ENCODE measurements at regions not wholly inside any gene's neighbourhood (a gene's known extent, or its start where the extent isn't known, plus 50 kb on each side); places are given as distances from the start of the nearest gene placed in this dataset.

DNA sequence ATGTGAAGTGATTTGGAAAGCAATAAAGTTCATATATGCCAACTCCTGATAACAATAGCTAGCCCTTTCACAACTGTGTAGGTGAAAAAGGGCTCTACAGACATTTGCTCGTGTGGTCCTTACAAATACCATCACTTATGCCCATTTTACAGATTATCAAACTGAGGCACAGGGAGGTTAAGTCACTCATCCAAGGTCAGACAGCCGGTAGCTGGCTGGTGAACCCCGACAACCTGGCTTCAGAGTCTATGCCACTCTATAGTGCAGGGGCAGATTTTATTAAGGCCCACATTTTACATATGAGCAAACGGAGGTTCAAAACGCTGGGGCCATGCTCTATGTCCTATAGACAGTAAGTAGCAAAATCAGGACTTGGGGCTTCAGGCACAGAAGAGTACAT is 280.5 kb downstream of the RRAGC start:
- no peak for ATAC-seq (replicated peaks in 1 of 2)
- H3K27ac Mint-ChIP-seq, result no peak overlapping the region
- peaks cover 28% of the 10 kb centered on the region for H3K27me3 Mint-ChIP-seq (ENCODE audit: low read depth)
- DNase-seq, result no peak
- H3K4me3 Mint-ChIP-seq, result no peak overlapping the region
- H3K9me3 Mint-ChIP-seq, result no peaks in the 10 kb centered on the region
- H3K36me3 Mint-ChIP-seq (ENCODE audit: insufficient read depth in 2 of 2), result no peaks in the 10 kb centered on the region
- peaks cover 10% of the 10 kb centered on the region for H3K4me1 Mint-ChIP-seq (ENCODE audit: low read depth)

DNA sequence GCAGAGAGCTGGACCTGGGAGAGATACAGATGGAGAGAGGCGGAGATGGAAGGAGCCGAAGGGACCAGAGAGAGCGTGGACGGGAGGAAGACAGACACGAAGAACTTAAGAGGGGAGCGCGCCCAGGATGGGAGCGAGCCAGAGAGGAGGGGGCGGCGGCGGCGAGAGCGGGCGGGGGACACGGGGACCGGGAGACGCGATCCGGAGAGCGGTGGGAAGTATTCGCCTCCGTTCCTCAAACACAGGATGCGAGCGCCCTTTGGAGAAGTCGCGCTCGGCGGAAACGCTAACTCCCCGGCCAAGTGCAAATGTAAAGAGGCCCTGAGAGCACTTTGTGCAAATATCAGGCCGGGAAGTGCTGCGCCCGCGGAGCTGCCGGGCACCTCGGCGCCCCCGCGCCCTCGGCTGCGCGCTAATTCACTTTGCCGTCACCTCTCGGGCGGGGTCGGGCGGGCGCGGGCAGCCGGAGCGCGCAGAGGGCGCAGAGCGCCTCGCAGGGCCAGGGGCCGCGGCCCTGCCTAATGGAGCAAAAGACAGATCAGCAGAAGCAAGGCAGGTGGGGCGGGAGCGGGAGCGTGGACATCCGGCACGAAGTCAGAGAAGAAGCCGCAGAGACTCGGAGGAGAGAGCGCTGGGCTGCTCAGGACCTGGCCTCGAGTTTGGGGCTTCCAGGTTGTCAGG is 281.2 kb downstream of the RRAGC start:
- ATAC-seq (replicated peaks in 1 of 2) (peak in 1 of 2 donors; percentile 34), DNase-seq (no peak)
- no peaks in the 10 kb centered on the region for H3K36me3 Mint-ChIP-seq (ENCODE audit: insufficient read depth in 2 of 2)
- peak overlapping the region; percentile 57 to 68 for H3K4me3 Mint-ChIP-seq
- peaks cover 10% of the 10 kb centered on the region for H3K4me1 Mint-ChIP-seq (ENCODE audit: low read depth)
- peaks cover 28% of the 10 kb centered on the region for H3K27me3 Mint-ChIP-seq (ENCODE audit: low read depth)
- no peak overlapping the region for H3K27ac Mint-ChIP-seq
- H3K9me3 Mint-ChIP-seq, result no peaks in the 10 kb centered on the region

DNA sequence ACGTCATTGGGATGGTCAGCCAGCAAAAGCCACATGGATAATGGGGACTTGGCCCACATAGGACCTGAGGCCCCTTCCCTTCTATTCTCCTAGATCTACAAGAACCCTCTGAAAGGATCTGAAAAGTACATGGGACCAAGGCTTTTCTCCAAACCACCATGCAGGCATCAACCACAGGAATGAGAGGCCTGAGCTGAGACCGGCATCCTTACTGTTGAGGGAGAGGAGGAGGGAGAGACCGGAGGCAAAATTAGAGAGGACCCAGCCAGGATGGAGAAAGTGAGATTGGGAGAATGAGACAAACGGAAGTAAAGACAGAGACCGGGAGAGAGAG is 281.7 kb downstream of the RRAGC start:
- peak overlapping the region; percentile 57 to 68 for H3K4me3 Mint-ChIP-seq
- peaks cover 10% of the 10 kb centered on the region for H3K4me1 Mint-ChIP-seq (ENCODE audit: low read depth)
- no peak overlapping the region for H3K27ac Mint-ChIP-seq
- H3K27me3 Mint-ChIP-seq (ENCODE audit: low read depth), result peaks cover 28% of the 10 kb centered on the region
- DNase-seq (no peak), ATAC-seq (replicated peaks in 1 of 2) (no peak)
- no peaks in the 10 kb centered on the region for H3K9me3 Mint-ChIP-seq
- no peaks in the 10 kb centered on the region for H3K36me3 Mint-ChIP-seq (ENCODE audit: insufficient read depth in 2 of 2)

DNA sequence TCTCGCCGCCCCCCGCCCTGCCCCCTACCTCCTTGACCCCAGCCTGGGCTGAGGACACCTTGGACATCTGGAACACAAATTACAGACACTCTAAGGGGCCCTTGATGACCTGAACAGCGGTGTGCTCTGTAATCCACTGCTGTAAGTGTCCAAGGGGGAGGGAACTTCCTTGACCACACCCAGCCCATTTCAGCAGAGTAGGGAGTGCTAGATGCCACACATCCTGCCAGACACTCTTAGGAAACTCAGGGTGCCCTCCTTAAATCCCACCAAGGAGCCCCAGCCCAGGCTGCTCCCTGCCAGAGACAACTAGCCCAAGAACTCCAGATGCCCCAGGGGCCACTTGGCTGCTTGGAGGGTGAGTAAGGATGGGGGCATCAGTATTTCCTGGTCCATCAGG is 282.2 kb downstream of the RRAGC start:
- DNase-seq (no peak), ATAC-seq (replicated peaks in 1 of 2) (no peak)
- Mint-ChIP-seq H3K27ac (no peak overlapping the region), H3K4me3 (peak overlapping the region in 1 of 2 donors; percentile 68), H3K27me3 (ENCODE audit: low read depth) (peaks cover 30% of the 10 kb centered on the region), H3K4me1 (ENCODE audit: low read depth) (peaks cover 10% of the 10 kb centered on the region), H3K9me3 (no peaks in the 10 kb centered on the region), H3K36me3 (ENCODE audit: insufficient read depth in 2 of 2) (no peaks in the 10 kb centered on the region)

DNA sequence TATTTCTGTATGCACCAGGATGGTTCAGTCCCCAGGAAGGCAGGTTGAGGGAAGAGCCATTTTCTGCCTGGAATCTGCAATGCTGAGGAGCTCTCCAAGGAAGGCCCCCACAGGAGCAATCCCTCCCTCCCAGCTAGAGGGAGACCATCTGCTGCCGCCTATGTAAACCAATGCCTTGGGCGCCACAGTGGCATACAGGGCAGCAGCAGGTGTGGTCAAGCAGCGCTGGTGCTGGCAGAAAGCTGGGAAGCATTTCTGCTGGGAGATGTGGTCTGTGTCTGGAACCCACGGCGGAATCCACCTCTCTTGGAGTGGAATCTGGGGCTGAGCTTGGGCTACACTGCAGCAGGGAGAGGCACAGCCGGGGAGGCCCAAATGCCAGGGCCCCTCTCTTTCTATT is 283.3 kb downstream of the RRAGC start:
- no peak overlapping the region for H3K27ac Mint-ChIP-seq
- H3K36me3 Mint-ChIP-seq (ENCODE audit: insufficient read depth in 2 of 2), result no peaks in the 10 kb centered on the region
- no peak overlapping the region for H3K4me3 Mint-ChIP-seq
- DNase-seq (no peak), ATAC-seq (replicated peaks in 1 of 2) (no peak)
- H3K4me1 Mint-ChIP-seq (ENCODE audit: low read depth), result peaks cover 10% of the 10 kb centered on the region
- H3K9me3 Mint-ChIP-seq, result no peaks in the 10 kb centered on the region
- peaks cover 40% of the 10 kb centered on the region for H3K27me3 Mint-ChIP-seq (ENCODE audit: low read depth)

DNA sequence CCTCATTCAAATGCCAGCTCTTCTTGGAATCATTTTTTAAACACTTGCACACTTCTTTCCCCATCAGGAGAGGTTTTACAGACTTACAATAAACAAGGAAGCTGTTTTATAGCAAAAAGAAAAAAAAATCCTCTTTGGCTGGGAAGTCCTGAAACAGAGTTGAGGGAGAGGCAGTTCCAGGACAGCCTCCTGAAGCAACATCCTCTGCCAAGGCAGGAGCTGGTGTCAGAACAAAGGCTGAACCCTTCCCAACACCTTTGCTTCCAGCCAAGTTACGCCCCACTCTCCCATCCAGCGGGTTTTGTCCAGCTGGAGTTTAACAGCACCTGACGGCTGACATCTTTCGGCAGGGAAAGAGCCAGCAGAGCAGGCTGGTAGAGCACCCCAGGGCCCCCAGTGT is 287.8 kb downstream of the RRAGC start:
- Mint-ChIP-seq H3K4me3 (no peak overlapping the region), H3K36me3 (ENCODE audit: insufficient read depth in 2 of 2) (no peaks in the 10 kb centered on the region), H3K27me3 (ENCODE audit: low read depth) (peaks cover 34% of the 10 kb centered on the region), H3K27ac (no peak overlapping the region), H3K9me3 (no peaks in the 10 kb centered on the region), H3K4me1 (ENCODE audit: low read depth) (peaks cover 7% of the 10 kb centered on the region)
- DNase-seq, result no peak
- ATAC-seq (replicated peaks in 1 of 2), result no peak

DNA sequence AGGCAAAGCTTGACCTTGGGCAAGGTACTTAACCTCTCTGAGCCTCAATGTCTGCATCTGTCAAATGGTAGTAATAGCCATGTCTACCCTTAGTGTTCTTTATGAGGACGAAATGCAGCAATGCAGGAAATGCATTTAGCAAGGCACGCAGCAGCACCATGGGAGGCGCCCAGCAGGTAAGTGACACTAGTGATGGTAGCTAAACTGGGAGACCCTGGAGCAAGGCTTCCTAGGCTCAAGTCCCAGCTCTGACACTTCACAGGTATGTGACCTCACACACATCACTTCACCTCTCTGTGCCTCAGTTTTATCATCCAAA is 289.0 kb downstream of the RRAGC start:
- Mint-ChIP-seq H3K4me3 (no peak overlapping the region), H3K36me3 (ENCODE audit: insufficient read depth in 2 of 2) (no peaks in the 10 kb centered on the region), H3K9me3 (no peaks in the 10 kb centered on the region), H3K4me1 (ENCODE audit: low read depth) (peaks cover 7% of the 10 kb centered on the region), H3K27me3 (ENCODE audit: low read depth) (peaks cover 34% of the 10 kb centered on the region), H3K27ac (no peak overlapping the region)
- ATAC-seq (replicated peaks in 1 of 2) (no peak), DNase-seq (no peak)

DNA sequence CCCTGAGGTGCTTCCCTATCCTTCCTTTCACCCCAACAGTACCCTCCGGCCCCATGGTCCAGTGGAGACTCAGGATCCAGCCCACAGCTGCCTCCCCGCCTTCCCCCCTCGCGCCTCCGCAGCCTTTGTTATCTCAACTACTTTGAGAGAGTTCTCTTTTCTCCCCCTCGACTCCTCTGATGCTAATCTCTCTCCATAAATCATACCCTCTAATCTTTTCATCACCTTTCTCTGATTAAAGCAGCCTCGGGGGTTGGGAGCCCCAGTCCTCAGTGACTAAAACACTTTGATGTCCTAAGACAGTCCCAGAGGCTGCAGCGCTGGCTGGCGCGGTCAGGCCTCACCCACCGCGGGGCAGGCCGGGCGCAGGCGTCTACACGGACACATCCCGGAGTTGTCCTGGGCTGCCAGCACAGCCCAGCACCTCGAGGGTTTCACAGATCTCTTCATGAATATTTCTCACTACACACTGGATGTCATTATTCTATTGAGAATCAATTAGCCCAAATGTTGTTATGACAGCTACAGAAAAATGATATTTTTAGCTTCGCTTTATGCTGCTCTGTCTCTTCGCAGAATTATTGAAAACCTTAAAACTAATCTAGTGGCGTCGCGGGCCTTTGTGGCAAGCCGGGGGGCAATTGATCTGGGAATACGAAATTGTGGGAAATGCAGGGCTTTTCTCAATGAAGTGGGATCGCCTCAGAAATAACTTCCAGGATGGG is 289.5 kb downstream of the RRAGC start:
- Mint-ChIP-seq H3K27me3 (ENCODE audit: low read depth) (peaks cover 34% of the 10 kb centered on the region), H3K9me3 (no peaks in the 10 kb centered on the region), H3K36me3 (ENCODE audit: insufficient read depth in 2 of 2) (no peaks in the 10 kb centered on the region), H3K27ac (no peak overlapping the region), H3K4me3 (no peak overlapping the region), H3K4me1 (ENCODE audit: low read depth) (peaks cover 7% of the 10 kb centered on the region)
- peak in 1 of 2 donors; percentile 18 for ATAC-seq (replicated peaks in 1 of 2)
- DNase-seq, result no peak

DNA sequence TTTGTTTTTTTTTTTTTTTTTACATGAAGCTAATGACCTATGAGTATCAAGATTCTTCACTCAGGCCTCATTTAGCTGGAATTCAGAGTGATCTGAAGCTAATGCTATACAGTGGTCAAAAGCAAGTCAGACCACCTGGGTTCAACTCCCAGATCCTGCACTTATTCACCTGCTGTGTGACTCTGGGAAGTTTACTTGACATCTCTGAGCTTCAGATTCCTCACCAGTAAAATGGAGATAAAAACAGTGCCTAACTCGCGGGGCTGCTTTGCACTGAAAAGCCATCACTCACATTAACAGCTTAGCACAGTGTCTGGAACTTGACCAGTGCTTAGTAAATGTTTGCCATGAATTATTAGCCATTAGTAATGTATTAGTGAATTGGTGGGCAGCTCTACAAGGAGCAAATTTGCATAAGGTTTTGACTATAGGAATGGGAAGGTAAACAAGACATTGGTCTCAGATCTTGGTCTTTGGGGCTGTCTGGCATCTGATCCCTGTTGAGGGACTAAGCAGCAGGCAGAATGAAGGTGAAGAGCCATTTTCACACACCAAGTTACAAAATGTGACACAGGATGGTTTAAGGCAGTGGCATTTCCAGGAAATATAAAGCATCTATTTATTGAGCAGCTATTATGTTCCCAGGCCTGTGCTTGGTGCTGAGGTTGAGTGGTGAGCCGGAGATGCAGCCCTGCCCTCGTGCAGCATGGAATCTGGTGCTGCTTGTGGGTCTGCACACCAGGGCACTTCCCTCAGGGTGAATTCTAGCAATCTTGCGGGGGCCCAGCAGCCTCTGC is 291.3 kb downstream of the RRAGC start:
- H3K27ac Mint-ChIP-seq, result no peak overlapping the region
- H3K27me3 Mint-ChIP-seq (ENCODE audit: low read depth), result peaks cover 47% of the 10 kb centered on the region

DNA sequence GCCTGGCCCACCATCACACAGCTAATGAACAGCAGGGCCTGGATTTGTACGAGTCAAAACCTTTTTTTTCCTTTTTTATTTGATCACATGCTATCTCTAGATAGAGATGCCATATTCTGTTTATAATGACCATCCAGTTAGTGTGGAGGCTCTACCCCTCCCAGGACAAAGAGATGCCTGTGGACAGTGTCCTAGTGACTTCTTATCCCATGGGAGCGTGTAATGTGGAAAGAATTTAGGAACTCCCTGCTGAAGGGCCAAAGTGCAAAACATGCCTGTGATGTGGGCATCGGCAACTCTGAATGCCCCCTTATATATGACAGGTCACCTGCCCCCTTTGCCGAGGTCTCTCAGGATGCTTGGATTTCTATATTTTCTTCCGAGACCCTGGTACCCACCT is 292.2 kb downstream of the RRAGC start:
- H3K36me3 Mint-ChIP-seq (ENCODE audit: insufficient read depth in 2 of 2), result no peaks in the 10 kb centered on the region
- no peak for ATAC-seq (replicated peaks in 1 of 2)
- no peak overlapping the region for H3K27ac Mint-ChIP-seq
- H3K27me3 Mint-ChIP-seq (ENCODE audit: low read depth), result peaks cover 54% of the 10 kb centered on the region
- H3K4me1 Mint-ChIP-seq (ENCODE audit: low read depth), result peaks cover 22% of the 10 kb centered on the region
- no peaks in the 10 kb centered on the region for H3K9me3 Mint-ChIP-seq
- no peak overlapping the region for H3K4me3 Mint-ChIP-seq
- DNase-seq, result no peak

More for the DNA sequence above, 291.3 kb downstream of the RRAGC start:
- Mint-ChIP-seq H3K36me3 (ENCODE audit: insufficient read depth in 2 of 2) (no peaks in the 10 kb centered on the region), H3K4me1 (ENCODE audit: low read depth) (peaks cover 20% of the 10 kb centered on the region), H3K9me3 (no peaks in the 10 kb centered on the region), H3K4me3 (no peak overlapping the region)
- ATAC-seq (replicated peaks in 1 of 2) (no peak), DNase-seq (no peak)

DNA sequence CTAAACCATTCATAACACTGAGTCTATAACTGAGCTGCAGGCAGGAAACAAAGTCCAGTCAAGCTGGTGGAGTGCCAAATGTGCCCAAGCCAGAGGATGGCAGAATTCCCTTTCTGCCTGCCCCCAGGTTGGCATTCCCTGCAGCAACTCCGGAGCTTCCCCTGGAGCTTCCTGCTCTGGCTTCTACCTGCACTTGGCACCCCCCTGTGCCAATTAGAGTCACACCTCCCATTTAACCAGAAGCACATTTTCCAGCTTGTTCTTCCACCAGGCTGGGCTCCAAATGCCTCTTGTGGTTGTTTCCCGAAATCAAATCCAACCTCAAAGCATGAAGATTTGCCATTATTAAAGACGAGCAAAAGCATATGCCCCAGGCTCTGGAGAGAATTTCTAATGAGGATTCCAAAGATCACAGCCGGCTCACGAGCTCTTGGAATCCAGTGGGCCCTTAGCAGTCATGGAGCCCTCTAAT is 294.5 kb downstream of the RRAGC start:
- peaks cover 42% of the 10 kb centered on the region for H3K27me3 Mint-ChIP-seq (ENCODE audit: low read depth)
- H3K27ac Mint-ChIP-seq, result no peak overlapping the region
- no peaks in the 10 kb centered on the region for H3K9me3 Mint-ChIP-seq
- DNase-seq (no peak), ATAC-seq (replicated peaks in 1 of 2) (no peak)
- H3K4me1 Mint-ChIP-seq (ENCODE audit: low read depth), result peaks cover 40% of the 10 kb centered on the region
- no peak overlapping the region for H3K4me3 Mint-ChIP-seq
- H3K36me3 Mint-ChIP-seq (ENCODE audit: insufficient read depth in 2 of 2), result no peaks in the 10 kb centered on the region

DNA sequence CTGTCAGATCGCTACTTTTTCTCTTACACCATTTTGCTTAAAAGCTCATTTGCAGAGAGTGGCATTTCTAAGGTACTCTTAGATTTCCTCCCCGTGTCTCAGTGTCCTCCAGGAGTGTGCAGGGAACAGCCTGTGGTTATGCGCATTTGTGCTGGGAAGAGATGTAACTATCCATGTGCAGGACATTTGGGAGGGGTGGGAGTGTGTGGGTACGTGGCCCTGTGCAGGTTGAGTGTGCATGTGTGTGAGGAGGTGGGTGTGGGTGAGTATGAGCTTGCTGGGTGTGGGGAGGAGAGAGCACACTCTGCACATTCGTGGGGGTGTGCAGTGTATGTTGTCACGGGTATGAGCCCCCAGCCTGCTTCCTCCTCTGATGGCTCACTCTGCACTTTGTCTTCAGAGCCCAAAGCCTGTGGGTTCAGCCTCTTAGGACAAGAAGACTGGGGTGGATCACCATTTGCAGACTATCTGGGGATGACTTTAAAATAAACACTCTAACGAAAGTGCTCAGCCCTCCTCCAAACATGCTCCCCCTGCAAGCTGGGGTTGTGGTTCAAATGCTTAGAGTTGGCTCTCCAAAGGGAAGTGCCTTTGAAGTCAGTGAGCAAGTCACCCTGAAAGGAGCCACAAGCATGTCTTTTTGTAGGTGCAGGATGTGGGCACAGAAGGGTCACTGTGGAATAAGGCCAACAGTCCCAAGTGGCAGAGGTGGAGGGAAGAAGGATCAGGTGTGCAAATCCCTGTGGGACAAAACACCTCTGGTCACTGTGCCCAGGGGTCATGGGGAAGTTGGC is 295.4 kb downstream of the RRAGC start:
- Mint-ChIP-seq H3K27ac (no peak overlapping the region), H3K36me3 (ENCODE audit: insufficient read depth in 2 of 2) (no peaks in the 10 kb centered on the region), H3K9me3 (no peaks in the 10 kb centered on the region), H3K4me3 (no peak overlapping the region), H3K4me1 (ENCODE audit: low read depth) (peaks cover 44% of the 10 kb centered on the region), H3K27me3 (ENCODE audit: low read depth) (peaks cover 38% of the 10 kb centered on the region)
- ATAC-seq (replicated peaks in 1 of 2) (no peak), DNase-seq (no peak)

DNA sequence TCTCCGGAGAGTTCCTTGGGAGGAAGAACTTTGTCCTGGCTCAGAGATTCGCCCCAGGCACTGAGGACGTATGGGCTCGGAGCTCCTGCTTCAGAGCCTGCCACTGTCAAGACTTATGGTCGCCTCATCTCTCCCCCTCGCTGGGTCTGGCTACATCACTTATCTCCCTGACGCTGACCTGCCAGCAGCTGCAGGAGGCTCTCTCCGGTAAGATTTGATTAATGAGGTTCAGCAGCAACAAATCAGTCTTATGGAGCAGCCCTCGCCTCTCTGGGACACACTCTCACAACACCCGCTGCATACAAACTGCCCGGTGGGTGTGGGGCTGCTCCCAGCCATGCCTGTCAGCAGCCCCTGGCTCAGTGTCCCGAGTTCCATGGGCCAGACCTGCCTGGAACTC is 297.8 kb downstream of the RRAGC start:
- Mint-ChIP-seq H3K4me1 (ENCODE audit: low read depth) (peaks cover 68% of the 10 kb centered on the region), H3K36me3 (ENCODE audit: insufficient read depth in 2 of 2) (no peaks in the 10 kb centered on the region), H3K4me3 (peak overlapping the region in 1 of 2 donors; percentile 6), H3K9me3 (no peaks in the 10 kb centered on the region), H3K27me3 (ENCODE audit: low read depth) (peaks cover 27% of the 10 kb centered on the region), H3K27ac (no peak overlapping the region)
- ATAC-seq (replicated peaks in 1 of 2), result no peak
- no peak for DNase-seq

Data from activated T-cell treated with anti-CD3 and anti-CD28 coated beads, Interleukin-2, amount 50 U/mL, for 72 hours (primary cell).